Left kidney (tissue), 1 donor: ENCODE measurements at regions not wholly inside any gene's neighbourhood (a gene's known extent, or its start where the extent isn't known, plus 50 kb on each side); places are given as distances from the start of the nearest gene placed in this dataset.
"Not testable (repeated sequence)": the region's sequence is repeated elsewhere in the genome, so short reads cannot be mapped to it uniquely, and the experiment has no call there.

Experiments
- DNase-seq: peaks from one replicate; pipeline ENCODE4 v3.0.0-alpha.2; 2013

DNA sequence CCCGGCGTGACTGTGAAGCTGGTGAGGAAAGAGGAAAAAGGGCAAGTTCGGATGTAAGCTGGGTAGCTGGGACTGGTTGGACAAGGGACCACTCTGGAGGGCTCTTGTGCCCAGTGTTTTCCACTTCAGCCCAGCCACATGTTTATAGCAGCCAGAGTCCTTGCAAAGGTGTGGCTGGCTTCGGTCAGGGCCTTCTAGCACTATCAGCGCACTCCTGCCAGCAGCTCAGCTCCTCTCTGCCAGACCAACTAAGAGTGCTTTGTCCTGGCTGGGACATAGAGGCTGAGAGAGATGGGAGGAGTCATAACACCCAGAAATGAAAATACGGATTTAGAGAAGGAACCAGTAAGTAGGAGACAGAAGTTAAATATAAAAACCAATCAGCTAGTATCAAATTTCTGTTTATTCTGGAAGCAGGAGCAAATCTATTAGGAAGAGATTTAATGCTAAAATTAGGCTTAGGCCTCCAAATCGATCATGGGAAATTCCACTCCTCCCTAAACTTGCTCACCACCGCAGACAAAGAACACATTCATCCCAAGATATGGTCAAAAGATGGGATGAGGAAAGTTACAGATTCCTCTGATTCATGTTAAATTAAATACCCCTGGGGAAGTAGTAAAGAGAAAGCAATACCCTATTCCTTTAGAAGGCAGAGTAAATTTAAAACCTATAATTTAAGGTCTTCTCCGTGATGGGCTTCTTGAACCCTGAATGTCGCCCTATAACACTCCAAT lies 135.0 kb downstream of the RALA start:
- no peak for DNase-seq

DNA sequence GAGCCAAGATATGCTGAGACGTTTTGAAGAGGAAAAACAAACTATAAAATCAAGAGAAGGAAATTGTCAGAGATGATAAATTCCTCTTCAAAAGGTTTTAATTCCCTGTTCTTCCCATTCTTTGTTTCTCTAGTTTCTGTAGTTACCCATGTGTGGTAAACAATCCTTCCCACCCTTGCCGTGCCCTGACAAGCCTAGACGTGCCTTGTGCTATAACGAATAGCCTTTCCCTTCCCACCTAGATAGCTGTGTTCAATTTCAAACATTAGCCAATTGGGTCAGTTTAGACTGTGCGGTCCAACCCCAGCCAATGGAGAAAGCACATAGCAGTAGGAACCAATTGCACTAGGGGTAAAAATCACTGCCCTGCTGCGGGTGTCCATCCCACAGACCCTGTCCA lies 138.1 kb downstream of the RALA start:
- DNase-seq: no peak

DNA sequence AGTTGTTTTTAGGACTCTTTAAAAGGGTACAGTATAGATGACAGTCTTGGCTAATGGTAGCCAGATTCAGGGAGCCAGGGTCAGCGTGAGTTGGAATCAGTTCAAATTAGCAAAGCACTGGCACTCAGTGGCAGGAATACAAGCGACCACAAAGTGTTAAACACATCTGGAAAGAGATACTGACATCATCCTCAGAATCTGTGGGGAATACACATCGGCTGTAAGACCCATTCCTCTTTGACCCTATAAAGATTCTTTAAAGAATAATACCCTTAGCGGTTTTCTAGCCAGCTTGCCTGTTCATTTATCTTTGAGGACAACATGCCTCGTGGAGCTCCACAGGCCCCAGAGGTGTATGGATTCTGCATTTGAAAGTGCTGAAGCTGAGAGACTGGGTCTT lies 139.1 kb downstream of the RALA start:
- DNase-seq: not testable (repeated sequence)

DNA sequence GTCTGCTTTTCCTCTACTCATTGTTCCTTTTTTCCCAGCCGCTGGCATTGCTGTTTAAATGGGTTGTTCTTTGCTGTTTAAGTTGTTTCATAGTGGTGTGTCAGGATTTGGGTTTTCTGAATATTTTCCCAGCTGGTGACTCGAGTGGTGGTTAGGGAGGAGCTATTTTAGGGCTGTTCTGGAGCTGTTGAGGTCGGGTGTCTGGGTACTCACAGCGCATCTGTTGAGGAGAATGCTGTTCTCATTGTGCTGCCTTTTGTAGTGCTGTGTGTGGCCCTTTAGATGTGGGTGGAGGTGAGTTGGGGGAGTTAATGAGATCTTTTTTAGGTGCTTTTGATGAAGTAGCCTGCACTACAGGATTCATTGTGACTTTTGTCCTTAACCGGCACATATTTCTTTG lies 139.5 kb downstream of the RALA start:
- not testable (repeated sequence) for DNase-seq

DNA sequence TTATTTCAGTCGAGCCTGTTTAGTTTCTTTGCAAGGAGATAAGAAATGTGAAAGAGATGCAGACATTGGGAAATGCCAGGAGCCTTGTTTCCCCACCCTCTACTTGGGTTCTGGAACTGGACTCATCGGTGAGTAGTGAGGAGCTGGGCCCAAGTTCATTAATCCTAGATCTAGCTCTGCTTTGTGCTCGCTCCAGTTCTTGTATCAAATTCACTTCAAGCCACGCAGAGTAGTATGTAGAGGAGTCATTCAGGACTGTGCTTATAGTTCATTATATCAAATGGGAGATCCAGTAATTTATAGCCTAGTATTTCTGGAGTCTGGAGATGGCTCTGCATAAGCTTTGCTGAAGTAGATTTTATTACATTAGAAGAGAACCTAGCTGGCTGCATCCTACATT lies 142.5 kb downstream of the RALA start:
- DNase-seq: not testable (repeated sequence)

DNA sequence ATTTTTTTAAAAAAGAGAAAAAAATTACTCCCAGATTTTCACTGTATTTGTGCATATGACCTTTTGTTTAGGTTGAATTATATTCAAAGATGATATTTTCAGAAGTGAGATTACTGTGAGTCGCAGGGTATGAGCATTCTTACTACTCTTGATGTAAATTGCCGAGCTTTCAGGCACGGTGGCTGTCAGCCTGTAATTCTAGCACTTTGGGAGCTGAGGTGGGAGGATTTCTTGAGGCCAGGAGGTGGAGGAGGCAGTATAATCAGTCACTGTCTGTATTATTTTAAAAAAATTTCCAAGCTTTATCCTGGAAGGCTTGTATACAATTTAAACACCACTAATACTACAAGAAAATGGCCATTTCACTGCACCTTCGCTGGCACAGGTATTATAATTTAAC lies 145.1 kb downstream of the RALA start:
- peak; percentile 30 for DNase-seq

DNA sequence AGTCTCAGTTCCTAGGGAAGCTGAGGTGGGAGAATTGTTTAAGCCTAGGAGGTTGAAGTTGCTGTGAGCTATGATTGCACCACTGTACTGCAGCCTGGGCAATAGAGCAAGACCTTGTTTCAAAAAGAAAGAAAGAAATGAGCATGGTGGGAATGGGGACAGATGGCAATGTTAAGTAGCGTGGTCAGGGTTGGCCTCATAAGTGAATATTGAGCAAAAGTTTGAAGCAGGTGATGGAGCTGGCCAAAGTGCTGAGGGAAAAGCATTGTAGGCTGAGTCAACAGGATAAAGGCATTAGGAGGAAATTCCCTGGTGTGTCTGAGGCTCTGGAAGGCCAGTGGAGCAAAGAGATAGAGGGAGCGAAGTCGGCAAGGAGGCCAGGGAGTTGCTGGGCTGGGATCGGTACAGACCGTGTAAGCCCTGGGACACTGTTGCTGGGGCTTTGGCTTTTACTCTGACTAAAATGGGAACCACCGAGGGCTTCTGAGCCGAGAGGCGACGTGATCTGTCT lies 151.0 kb downstream of the RALA start:
- DNase-seq: not testable (repeated sequence)

DNA sequence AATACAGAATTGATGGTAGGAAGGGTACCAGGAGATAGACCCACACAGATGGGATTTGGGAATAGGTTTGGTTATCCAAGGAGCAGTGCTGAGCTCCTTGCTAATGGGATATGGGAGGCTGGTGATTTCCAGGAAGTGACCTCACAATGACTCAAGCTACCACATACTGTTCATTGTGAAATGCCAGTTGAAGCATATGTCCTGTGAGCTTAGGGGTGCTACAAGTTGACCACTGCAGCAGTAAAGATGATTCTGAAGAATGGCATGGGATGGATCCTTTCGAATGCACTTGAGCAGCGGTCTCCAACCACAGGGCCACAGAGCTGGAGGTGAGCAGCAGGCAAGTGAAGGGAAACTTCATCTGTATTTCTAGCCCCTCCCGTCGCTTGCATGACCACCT lies 158.2 kb downstream of the RALA start:
- not testable (repeated sequence) for DNase-seq

DNA sequence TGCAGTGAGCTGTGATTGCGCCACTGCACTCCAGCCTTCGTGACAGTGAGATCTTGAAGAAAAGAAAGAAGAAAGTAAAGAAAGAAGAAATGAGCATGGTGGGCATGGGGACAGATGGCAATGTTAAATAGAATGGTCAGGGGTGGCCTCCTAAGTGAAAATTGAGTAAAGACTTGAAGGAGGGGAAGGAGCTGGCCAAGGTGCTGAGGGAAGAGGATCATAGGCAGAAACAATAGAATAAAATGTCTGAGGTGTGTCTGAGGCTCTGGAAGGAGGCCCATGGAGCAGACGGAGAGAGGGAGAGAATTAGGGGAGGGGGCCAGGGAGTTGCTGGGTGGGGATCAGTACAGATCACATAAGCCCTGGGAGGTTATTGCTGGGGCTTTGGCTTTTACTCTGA lies 163.1 kb downstream of the RALA start:
- not testable (repeated sequence) for DNase-seq

DNA sequence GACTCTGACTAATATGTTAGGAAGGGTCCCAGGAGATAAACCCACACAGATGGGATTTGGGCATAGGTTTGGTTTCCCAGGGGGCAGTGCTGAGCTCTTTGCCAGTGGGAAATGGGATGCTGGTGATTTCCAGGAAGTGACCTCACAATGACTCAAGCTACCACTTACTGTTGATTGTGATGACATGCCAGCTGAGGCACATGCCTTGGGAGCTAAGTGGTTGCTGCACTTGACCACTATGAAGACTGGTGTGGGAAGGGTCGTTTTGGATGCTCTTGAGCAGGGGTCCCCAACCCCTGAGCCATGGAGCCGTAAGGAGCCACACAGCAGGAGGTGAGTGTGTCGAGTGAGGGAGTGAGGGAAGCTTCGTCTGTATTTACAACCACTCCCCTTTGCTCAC lies 159.0 kb upstream of the CDK13 start:
- DNase-seq: not testable (repeated sequence)

DNA sequence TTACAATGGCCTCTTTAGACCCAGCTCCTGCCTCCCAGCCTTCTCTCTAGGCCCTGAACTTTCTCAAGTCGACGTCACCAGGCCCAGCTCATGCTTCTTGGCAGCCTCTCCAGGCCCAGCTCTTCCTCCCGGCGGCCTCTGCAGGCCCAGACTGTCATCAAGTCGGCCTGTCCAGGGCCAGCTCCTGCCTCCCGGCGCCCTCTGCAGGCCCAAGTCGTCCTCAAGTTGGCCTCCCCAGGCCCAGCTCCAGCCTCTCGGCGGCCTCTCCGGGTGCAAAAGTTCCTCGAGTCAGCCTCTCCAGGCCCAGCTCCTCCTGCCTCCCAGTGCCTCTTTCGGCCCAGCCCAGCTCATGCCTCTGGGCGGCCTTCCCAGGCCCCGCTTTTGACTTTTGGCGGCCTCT lies 158.1 kb upstream of the CDK13 start:
- DNase-seq: not testable (repeated sequence)

DNA sequence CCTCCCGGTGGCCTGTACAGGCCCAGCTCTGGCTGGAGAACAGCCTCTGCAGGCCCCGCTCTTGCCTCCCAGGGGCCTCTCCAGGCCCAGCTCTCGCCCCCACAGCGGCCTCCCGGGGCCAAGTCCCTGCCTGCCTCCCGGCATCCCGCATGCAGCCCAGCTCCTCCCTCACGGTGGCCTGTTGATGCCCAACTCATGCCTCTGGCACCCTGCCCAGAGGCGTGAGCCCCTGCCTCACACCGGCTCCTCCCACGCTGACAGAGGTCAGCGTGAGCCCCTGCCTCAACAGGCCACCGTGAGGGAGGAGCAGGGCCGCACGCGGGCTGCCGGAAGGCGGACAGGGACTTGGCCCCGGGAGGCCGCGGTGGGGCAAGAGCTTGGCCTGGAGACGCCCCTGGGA lies 157.0 kb upstream of the CDK13 start:
- not testable (repeated sequence) for DNase-seq

DNA sequence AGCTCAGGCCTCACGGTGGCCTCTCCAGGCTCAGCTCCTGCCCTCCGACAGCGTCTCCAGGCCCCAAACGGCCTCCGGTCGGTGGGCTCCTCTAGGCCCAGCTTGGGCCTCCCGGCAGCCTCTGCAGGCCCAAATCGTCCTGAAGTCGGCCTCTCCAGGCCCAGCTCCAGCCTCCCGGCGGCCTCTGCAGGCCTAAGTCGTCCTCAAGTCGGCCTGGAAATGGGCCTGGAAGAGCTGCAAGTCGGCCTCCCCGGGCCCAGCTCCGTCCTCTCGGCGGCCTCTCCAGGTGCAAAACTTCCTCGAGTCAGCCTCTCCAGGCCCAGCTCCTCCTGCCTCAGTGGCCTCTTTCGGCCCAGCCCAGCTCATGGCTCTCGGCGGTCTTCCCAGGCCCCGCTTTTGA lies 156.2 kb upstream of the CDK13 start:
- DNase-seq: not testable (repeated sequence)

DNA sequence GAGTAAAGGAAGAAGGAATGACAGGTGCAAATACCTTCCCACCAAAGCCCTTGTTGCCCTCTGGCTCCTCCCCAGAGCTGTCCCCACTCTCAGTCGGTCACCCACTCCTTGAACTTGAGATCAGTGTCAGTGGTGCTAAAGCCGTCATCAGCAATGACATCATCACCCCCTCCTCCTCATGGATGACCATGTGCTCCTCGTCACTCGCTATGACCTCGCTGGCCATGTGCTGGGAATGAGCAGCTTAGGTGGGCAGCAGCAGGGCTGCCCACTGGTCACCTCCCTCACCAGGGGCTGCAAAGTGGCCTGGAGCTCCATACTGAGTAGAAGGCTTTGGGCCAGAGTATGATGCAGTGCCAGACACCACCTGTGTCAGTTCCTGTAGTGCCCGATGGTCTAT lies 153.1 kb upstream of the CDK13 start:
- DNase-seq: not testable (repeated sequence)

DNA sequence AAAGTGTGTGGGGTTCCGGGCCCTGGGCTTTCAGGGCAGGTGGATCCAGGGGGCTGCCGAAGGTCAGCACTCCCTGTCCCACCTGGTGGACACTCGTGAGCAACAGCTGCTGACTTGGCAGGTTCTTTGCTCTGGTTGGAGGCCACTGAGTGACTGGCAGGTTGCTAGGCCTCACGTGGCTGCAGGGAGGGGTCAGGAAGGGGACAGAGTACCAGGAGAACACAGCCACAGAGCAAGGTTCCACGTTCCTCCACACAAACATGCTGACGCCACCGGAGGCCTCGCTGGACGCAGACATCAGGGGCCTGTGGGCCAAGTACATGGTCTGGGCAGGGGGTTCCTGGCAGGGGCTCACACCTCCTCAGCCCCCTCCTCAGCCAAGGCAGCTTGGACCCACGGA lies 152.0 kb upstream of the CDK13 start:
- not testable (repeated sequence) for DNase-seq

DNA sequence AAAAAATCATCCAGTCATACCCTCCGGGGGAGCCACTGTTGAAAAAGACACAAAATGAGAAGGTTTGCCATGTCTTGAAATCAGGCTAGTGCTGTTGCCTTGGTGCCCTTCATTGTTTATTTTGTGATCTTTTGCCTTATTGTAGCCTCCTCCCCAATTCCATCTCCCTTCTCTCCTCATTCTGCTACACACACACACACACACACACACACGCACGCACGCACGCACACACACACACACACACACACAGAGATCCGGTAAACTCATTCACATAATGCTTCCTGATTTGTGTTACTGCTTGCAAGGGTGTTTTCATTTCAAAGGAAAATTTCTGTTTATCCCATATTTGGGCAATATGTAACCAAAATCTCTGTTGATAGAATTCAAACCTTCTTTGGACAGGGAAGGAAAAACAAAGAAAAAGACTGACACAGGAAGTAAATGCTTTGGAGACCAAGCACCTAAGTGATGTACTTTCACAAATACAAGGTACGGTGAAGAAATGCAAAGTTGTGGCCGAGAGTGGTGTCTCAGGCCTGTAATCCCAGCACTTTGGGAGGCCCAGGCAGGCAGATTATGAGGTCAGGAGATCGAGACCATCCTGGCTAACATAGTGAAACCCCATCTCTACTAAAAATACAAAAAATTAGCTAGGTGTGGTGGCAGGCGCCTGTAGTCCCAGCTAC lies 141.1 kb upstream of the CDK13 start:
- no peak for DNase-seq

DNA sequence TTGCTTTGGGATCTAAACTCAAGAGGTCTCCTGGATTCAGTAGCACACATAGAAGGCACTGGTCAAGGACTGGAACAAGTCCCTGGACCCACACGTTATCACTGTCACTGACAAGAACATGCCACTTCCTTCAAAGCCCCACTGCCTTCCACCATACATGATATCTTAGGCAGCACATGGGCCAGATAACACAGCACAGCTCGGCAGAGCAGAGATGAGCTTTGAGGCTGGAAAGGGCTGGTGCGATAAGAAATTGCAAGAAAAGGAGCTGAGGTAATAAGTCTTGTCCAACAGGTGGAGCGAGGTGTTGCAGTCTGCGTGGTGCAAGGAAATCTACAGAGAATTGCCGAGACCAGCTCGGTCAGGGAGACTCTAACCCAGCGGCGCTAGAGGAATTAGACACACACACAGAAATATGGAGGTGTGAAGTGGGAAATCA lies 139.8 kb upstream of the CDK13 start:
- DNase-seq: no peak

DNA sequence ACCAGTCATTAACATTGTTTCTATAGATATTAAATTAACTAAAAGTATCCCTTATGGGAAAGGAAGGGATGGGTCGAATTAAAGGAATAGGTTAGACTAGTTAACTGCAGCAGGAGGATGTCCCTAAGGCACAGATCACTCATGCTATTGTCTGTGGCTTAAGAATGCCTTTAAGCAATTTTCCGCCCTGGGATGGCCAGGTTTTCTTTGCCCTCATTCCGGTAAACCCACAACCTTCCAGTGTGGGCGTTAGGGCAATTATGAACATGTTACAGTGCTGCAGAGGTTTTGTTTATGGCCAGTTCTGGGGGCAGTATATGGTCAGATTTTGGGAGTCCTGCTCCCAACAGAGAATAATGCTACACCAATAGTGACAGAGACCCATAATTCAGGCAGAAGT lies 139.3 kb upstream of the CDK13 start:
- no peak for DNase-seq

DNA sequence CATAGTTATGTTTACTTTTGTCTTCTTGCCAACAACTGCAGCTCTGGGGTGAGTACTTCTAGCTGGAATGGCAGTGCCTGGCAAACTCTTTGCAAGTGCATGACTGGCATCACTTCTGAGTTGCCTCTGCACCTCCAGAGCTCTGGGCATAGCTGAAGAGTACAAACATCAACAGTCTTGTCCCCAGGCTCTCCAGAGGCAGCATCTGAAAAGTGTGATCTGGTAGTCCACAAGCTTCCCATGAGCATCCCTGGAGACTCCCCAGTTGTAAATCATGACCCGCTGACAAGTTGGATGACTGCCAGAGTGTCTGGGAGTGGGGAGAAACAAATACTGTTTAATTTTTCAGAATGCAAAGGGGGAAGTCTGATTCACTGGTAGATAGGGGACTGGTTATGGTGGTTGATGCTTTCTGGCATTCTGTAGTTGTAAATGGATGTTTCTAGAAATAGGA lies 138.9 kb upstream of the CDK13 start:
- DNase-seq: peak; percentile 63

DNA sequence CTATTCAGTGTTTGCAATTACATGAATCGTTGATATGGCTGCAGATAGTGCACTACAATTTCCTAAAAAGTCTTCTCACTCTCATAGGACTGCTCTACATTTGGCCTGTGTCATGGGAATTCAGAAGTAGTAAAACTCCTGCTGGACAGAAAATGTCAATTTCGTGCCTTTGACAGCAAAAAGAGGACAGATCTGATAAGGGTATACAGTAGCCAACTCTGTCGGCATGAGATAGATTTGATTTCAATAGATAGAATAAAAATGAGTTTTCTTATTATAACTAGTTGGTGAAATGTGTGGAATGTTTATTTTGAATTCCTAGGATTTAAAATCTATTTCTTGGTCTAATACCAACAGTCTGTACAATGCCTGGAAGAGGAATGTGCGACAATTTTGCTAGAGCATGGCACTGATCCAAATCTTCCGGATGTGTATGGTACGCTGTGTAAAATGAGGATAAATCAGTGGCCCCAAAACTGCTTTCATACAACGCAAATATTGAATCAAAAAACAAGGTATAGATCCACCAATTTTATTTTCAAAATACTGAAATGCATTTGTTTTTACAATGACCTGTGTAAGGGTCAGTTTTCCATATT lies 133.5 kb upstream of the CDK13 start:
- no peak for DNase-seq

DNA sequence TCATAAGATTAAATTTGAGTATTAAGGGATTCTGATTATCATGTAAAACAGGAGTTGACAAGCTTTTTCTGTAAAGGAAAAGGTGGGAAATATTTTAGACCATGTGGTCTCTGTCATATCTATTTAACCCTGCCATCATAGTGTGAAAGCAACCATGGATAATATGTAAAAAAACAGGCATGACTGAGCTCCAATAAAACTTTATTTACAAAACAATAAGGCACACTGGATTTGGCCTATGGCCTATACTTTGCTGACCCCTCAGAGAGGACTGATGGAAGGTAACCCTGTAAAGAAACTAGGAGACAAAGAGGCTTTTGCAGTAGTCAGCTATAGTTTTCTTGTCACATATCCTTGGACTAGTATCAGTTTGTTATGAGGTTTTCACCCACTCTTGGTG lies 130.5 kb upstream of the CDK13 start:
- DNase-seq: no peak

DNA sequence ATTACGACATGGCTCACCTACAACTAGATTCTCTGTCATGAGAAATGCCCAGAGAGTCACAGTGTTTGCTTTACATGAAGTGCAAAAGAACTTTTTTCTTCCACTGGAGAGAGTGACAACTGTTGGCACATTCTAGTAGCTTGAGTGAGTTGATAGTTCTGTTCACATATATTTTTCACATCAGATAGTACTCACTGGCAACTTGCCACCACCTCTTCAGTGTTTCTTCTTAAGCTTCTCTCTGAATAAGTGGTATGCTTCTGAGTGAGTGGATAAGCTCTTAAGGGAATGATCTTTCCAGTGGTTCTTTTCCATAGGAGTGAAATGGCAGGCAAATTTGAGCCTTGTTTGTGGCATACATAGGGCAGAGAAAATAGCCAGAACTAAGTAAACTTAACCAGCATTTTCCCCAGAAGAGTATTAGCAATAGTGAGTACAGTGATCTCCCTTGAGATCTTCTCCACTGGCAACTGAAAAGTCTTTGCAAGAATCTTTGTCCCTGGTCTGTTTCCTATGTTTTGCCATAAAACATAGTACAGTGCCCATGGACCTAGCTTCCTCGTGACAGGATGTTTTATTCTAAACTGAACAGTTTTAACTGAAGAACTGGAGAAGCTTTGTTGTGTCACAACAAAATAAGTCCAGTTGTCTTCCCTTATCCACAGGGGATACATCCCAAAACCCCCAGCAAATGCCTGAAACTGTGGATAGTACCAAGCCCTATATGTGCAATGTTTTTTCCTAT lies 125.4 kb upstream of the CDK13 start:
- DNase-seq: no peak
